ENCODE measurements at regions not wholly inside any gene's neighbourhood (a gene's known extent, or its start where the extent isn't known, plus 50 kb on each side); places are given as distances from the start of the nearest gene placed in this dataset.

DNA sequence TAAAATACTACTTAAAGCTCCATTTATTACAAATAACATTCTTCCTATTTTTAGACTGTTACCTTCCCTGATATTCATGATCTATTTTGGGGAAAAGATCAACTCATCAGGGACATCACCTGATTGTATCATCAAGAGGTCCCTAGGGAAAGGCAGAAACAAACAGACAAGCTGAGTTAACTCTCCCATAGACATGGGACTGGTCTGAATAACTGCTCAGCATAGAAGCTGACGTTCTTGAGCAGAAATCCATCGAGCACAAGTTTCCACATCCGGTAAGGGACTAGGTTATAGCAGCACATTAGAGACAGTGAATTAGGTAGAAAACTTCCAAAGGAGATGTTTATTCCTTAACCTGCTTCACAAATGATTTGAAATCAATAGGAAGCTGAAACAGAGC is 1100.4 kb upstream of the SLC39A10 start:
- Histone ChIP-seq H3K23me2 (ENCODE audit: low read depth, low read length) (no peaks in the 10 kb centered on the region; the same call in 1 of the 2 replicates), H4K8ac (ENCODE audit: extremely low read depth, insufficient read depth, low read length) (no peak overlapping the region), H3K36me3 (ENCODE audit: control insufficient read depth in 2 of 4, insufficient read depth in 4 of 4, low read length in 3 of 4) (no peaks in the 10 kb centered on the region), H3K27ac (ENCODE audit: low read depth, low read length) (no peak overlapping the region), H3K27me3 (replicated peaks in 1 of 4; ENCODE audit: control insufficient read depth in 3 of 4, extremely low read depth in 1 of 4, insufficient read depth in 3 of 4, low read length in 3 of 4) (peaks cover 0 to 2% (median 0%) of the 10 kb centered on the region in 4 experiments; a peak in 1 of 7 replicates), H3K4me2 (ENCODE audit: insufficient read depth in 1 of 2, low read depth in 2 of 2, low read length in 2 of 2) (no peak overlapping the region), H4K5ac (ENCODE audit: insufficient read length, low read depth, low read length) (no peak overlapping the region), H2BK5ac (ENCODE audit: low read depth, low read length) (no peak overlapping the region), H3K79me2 (ENCODE audit: control insufficient read depth in 1 of 2, insufficient read depth in 2 of 2, low read length in 2 of 2) (no peaks in the 10 kb centered on the region), H4K20me1 (replicated peaks in 1 of 2; ENCODE audit: control insufficient read depth in 1 of 2, insufficient read depth in 2 of 2, low read length in 2 of 2) (no peaks in the 10 kb centered on the region), H3K4me1 (replicated peaks in 1 of 4; ENCODE audit: control insufficient read depth in 3 of 4, insufficient read depth in 4 of 4, low read length in 3 of 4) (no peaks in the 10 kb centered on the region), H4K91ac (replicated peaks; ENCODE audit: insufficient read length, low read length) (no peak overlapping the region), H3K4me3 (ENCODE audit: extremely low read depth in 1 of 4, insufficient read depth in 2 of 4, low read depth in 3 of 4, low read length in 4 of 4) (no peak overlapping the region), H3K23ac (ENCODE audit: insufficient read length) (no peak overlapping the region), H3K79me1 (ENCODE audit: low read depth, low read length) (no peaks in the 10 kb centered on the region), H3K4ac (replicated peaks; ENCODE audit: insufficient read length, low read depth, low read length) (no peak overlapping the region), H2BK12ac (ENCODE audit: low read depth, low read length) (no peak overlapping the region), H2AFZ (ENCODE audit: low read length) (0 out of 2 replicates have a peak overlapping the region, but pooled peaks have one; percentile 48), H2BK15ac (ENCODE audit: low read length) (no peak overlapping the region), H3K9me3 (ENCODE audit: insufficient read depth in 2 of 2, low read depth in 1 of 2, low read length in 1 of 2) (no peaks in the 10 kb centered on the region), H2BK20ac (ENCODE audit: low read length) (no peak overlapping the region), H2AK5ac (ENCODE audit: low read depth, low read length) (no peak overlapping the region), H3K56ac (replicated peaks; ENCODE audit: insufficient read length, low read depth, low read length) (no peak overlapping the region), H3K18ac (ENCODE audit: extremely low read depth, low read length) (no peak overlapping the region), H3K9ac (replicated peaks in 1 of 4; ENCODE audit: extremely low read depth in 1 of 4, low read depth in 3 of 4, low read length in 3 of 4) (no peak overlapping the region), H2BK120ac (replicated peaks; ENCODE audit: low read depth, low read length) (no peak overlapping the region), H3K14ac (ENCODE audit: insufficient read length) (no peak overlapping the region)
- ChIA-PET POLR2A (ENCODE audit: partially characterized antibody) (no interaction called here), CTCF (ENCODE audit: partially characterized antibody) (interaction anchor here (0.7 to 1.4 kb wide), 2 partner anchors 14 to 41 kb away, joined by 3 to 4 read pairs; no protein-coding TSS in a partner anchor)
- FAIRE-seq, result no peak
- no peak for DNase-seq (ENCODE audit: low read depth in 1 of 2, low spot score in 2 of 2)
- 93% methylated on average over 3 of the region's 3 CpGs; no CpG with 5 or more reads in 1 of the 2 experiments for WGBS, 2 experiments (ENCODE audit: extremely low coverage in 1 of 2, insufficient coverage in 1 of 2, insufficient read length in 1 of 2, insufficient replicate concordance in 2 of 2, low coverage in 1 of 2, low lambda C conversion rate in 2 of 2, missing lambda C conversion rate in 1 of 2)
- no peak for TF ChIP-seq SAP30 (IDR thresholded peaks at IDR 0.05; ENCODE audit: insufficient read depth, insufficient replicate concordance, low read length)
- TF ChIP-seq RXRA (IDR thresholded peaks at IDR 0.05; ENCODE audit: insufficient read depth, low read depth, low read length), result no peak
- no peak for TF ChIP-seq BRCA1 (IDR thresholded peaks at IDR 0.05; ENCODE audit: low read depth, low read length)
- TF ChIP-seq CBX5 (IDR thresholded peaks at IDR 0.05; ENCODE audit: low read depth, low read length), result no peak
- no peak for TF ChIP-seq CHD1 (IDR thresholded peaks at IDR 0.05; ENCODE audit: low read depth, low read length)
- no peak for TF ChIP-seq EP300 (IDR thresholded peaks at IDR 0.05; ENCODE audit: borderline replicate concordance in 1 of 2, low read depth in 2 of 2, low read length in 2 of 2)
- TF ChIP-seq TAF1 (IDR thresholded peaks at IDR 0.05; ENCODE audit: low read depth, low read length), result no peak
- TF ChIP-seq, protein P1, sequence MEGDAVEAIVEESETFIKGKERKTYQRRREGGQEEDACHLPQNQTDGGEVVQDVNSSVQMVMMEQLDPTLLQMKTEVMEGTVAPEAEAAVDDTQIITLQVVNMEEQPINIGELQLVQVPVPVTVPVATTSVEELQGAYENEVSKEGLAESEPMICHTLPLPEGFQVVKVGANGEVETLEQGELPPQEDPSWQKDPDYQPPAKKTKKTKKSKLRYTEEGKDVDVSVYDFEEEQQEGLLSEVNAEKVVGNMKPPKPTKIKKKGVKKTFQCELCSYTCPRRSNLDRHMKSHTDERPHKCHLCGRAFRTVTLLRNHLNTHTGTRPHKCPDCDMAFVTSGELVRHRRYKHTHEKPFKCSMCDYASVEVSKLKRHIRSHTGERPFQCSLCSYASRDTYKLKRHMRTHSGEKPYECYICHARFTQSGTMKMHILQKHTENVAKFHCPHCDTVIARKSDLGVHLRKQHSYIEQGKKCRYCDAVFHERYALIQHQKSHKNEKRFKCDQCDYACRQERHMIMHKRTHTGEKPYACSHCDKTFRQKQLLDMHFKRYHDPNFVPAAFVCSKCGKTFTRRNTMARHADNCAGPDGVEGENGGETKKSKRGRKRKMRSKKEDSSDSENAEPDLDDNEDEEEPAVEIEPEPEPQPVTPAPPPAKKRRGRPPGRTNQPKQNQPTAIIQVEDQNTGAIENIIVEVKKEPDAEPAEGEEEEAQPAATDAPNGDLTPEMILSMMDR (IDR thresholded peaks at IDR 0.05; ENCODE audit: control extremely low read depth in 1 of 3, insufficient read depth in 1 of 3, low read depth in 1 of 3, low read length in 3 of 3), result no peak
- no peak for TF ChIP-seq MAFK (IDR thresholded peaks at IDR 0.05; ENCODE audit: low read depth, low read length)
- no peak for TF ChIP-seq NANOG (IDR thresholded peaks at IDR 0.05; ENCODE audit: insufficient read depth, low read depth, low read length, poor library complexity, severe bottlenecking)
- no peak for TF ChIP-seq BACH1 (IDR thresholded peaks at IDR 0.05; ENCODE audit: low read length)
